ENCODE measurements at regions not wholly inside any gene's neighbourhood (a gene's known extent, or its start where the extent isn't known, plus 50 kb on each side); places are given as distances from the start of the nearest gene placed in this dataset.

DNA sequence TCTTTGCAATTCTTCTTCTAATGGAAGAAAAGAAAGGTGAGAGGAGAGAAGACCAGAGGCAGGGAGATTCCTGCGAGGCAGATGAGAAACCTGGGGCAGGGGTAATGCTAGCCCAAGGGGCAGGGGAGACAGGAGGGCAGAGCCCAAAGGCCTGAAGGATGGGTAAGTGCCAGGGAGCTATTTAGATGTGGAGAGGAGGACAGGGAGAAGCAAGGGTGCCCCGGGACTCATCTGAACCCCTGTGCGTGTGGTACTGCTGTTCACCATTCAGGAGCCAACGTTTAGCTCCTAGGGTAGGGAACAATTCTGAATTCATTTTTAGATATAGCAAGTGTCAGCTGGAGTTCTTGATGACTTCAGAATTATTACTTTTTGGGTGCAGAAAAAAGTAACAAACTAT is 122.7 kb upstream of the ALDH1B1 start (continued):
- TF ChIP-seq, protein P1, sequence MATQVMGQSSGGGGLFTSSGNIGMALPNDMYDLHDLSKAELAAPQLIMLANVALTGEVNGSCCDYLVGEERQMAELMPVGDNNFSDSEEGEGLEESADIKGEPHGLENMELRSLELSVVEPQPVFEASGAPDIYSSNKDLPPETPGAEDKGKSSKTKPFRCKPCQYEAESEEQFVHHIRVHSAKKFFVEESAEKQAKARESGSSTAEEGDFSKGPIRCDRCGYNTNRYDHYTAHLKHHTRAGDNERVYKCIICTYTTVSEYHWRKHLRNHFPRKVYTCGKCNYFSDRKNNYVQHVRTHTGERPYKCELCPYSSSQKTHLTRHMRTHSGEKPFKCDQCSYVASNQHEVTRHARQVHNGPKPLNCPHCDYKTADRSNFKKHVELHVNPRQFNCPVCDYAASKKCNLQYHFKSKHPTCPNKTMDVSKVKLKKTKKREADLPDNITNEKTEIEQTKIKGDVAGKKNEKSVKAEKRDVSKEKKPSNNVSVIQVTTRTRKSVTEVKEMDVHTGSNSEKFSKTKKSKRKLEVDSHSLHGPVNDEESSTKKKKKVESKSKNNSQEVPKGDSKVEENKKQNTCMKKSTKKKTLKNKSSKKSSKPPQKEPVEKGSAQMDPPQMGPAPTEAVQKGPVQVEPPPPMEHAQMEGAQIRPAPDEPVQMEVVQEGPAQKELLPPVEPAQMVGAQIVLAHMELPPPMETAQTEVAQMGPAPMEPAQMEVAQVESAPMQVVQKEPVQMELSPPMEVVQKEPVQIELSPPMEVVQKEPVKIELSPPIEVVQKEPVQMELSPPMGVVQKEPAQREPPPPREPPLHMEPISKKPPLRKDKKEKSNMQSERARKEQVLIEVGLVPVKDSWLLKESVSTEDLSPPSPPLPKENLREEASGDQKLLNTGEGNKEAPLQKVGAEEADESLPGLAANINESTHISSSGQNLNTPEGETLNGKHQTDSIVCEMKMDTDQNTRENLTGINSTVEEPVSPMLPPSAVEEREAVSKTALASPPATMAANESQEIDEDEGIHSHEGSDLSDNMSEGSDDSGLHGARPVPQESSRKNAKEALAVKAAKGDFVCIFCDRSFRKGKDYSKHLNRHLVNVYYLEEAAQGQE (IDR thresholded peaks at IDR 0.05): no peak
- TF ChIP-seq TP53 (CRISPR knock-in tag; IDR thresholded peaks at IDR 0.05): no peak

DNA sequence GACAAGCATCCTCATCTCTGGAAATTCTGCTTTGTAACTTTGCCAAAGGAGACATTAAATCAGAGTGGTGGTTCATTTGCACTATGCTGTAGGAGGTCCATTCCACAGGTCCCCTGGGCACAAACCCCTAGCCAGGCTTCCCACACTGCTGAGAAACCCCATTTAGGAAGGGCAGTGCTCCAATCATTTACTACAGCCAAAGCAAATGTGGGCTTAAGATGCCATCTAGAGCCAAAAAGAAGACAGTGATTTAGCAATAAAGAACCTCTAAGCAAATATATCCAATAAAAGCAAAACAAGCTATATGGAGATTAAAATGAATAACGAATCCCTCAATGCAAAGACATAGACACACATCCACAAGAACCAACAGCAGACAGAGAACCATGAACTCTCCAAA is 129.0 kb upstream of the ALDH1B1 start:
- Histone ChIP-seq H3K4me2 (no peak overlapping the region), H3K9me3 (peaks cover 20% of the 10 kb centered on the region; the same call in 2 of the 3 replicates), H3K27ac (peak overlapping the region in 1 of 2 experiments; percentile 14; a peak in 1 of 6 replicates), H3K4me1 (no peaks in the 10 kb centered on the region), H3K4me3 (no peak overlapping the region)
- 3% methylated on average over 1 of the region's 1 CpG for WGBS (ENCODE audit: missing lambda C conversion rate)
- DNase-seq (ENCODE audit: low read depth in 1 of 2, low spot score in 1 of 2) (peak in 1 of 2 experiments; percentile 49), ATAC-seq (peak; percentile 56 to 64; a peak in 5 of 6 replicates), FAIRE-seq (peak; percentile 54)
- ChIA-PET POLR2A (no interaction called here), CTCF (interaction anchor here (0.6 to 4.8 kb wide), 39 partner anchors 10 to 516 kb away, joined by 3 to 55 read pairs (median 4); partner anchors contain the start of gene SLC25A51)
- peak; percentile 75 for TF ChIP-seq SMC3 (IDR thresholded peaks at IDR 0.05)
- TF ChIP-seq BHLHE40 (IDR thresholded peaks at IDR 0.05; ENCODE audit: low read depth, low read length): no peak
- no peak for TF ChIP-seq TFCP2L1 (CRISPR knock-in tag; IDR thresholded peaks at IDR 0.05)
- TF ChIP-seq, protein P2, sequence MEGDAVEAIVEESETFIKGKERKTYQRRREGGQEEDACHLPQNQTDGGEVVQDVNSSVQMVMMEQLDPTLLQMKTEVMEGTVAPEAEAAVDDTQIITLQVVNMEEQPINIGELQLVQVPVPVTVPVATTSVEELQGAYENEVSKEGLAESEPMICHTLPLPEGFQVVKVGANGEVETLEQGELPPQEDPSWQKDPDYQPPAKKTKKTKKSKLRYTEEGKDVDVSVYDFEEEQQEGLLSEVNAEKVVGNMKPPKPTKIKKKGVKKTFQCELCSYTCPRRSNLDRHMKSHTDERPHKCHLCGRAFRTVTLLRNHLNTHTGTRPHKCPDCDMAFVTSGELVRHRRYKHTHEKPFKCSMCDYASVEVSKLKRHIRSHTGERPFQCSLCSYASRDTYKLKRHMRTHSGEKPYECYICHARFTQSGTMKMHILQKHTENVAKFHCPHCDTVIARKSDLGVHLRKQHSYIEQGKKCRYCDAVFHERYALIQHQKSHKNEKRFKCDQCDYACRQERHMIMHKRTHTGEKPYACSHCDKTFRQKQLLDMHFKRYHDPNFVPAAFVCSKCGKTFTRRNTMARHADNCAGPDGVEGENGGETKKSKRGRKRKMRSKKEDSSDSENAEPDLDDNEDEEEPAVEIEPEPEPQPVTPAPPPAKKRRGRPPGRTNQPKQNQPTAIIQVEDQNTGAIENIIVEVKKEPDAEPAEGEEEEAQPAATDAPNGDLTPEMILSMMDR (IDR thresholded peaks at IDR 0.05): peak; percentile 56
- no peak for TF ChIP-seq EHF (CRISPR knock-in tag; IDR thresholded peaks at IDR 0.05)
- TF ChIP-seq RAD21 (conservative IDR thresholded peaks at IDR 0.05 in 1 of 2, IDR thresholded peaks at IDR 0.05 in 1 of 2): peak; percentile 80 to 82

DNA sequence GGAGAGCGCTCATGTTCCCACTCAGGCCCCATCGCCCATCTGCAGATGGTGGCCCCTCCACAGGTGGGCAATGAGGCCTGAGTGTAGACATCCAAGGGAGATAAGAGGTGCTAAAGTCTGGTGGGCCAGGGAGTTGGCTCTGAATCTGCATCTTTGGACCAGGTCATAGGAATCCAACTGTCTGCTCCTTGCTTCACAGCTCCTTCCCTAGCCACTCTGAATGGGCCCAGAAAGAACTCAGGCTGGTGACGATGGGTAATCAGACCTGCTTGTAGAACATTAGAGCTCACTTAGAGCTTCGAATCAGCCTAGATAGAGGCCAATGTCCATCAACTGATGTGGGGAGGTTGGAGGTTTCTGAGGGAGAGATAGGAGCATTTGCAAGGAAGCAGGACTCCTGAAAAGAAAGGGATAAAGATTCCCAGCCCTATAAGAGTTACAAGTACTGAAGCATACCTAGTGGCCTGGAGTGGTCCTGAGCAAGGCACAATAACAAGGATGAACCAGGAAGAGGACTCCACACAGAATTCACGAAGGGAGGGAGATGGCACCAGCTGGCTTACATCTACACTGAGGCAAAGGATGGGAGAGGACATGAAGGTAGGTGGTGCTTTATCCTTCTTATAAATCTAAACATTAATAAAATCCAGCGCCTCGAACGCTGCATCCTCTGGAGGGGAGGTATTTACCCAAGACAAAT is 132.8 kb upstream of the ALDH1B1 start:
- FAIRE-seq (no peak), DNase-seq (ENCODE audit: low read depth in 1 of 2, low spot score in 1 of 2) (no peak), ATAC-seq (no peak)
- Histone ChIP-seq H3K4me3 (no peak overlapping the region), H3K9me3 (peaks cover 10% of the 10 kb centered on the region; the same call in 1 of the 3 replicates), H3K4me2 (no peak overlapping the region), H3K4me1 (no peaks in the 10 kb centered on the region), H3K27ac (no peak overlapping the region)
- ChIA-PET POLR2A (no interaction called here), CTCF (interaction anchor here (1.0 to 2.4 kb wide), 4 partner anchors 13 to 346 kb away, joined by 3 to 7 read pairs (median 5); no protein-coding TSS in a partner anchor)
- WGBS (ENCODE audit: missing lambda C conversion rate): 69% methylated on average over 8 of the region's 8 CpGs
- TF ChIP-seq CHD2 (IDR thresholded peaks at IDR 0.05; ENCODE audit: low read length, partially characterized antibody) (no peak), POLR2AphosphoS2 (conservative IDR thresholded peaks at IDR 0.05; ENCODE audit: low read length) (no peak), TP53 (CRISPR knock-in tag; IDR thresholded peaks at IDR 0.05) (no peak), HDAC2 (IDR thresholded peaks at IDR 0.05) (no peak), RARB (CRISPR knock-in tag; IDR thresholded peaks at IDR 0.05) (no peak), MYC (IDR thresholded peaks at IDR 0.05; ENCODE audit: borderline replicate concordance, low read length) (no peak), EHF (CRISPR knock-in tag; IDR thresholded peaks at IDR 0.05) (no peak), SMC3 (IDR thresholded peaks at IDR 0.05) (no peak), ZFP36 (IDR thresholded peaks at IDR 0.05; ENCODE audit: borderline replicate concordance, partially characterized antibody) (no peak), RCOR1 (IDR thresholded peaks at IDR 0.05; ENCODE audit: low read depth, low read length) (no peak), GATA3 (IDR thresholded peaks at IDR 0.05; ENCODE audit: borderline replicate concordance) (no peak), KDM5A (IDR thresholded peaks at IDR 0.05) (no peak), HOXB5 (CRISPR knock-in tag; IDR thresholded peaks at IDR 0.05) (no peak), ZSCAN20 (CRISPR knock-in tag; IDR thresholded peaks at IDR 0.05) (no peak)
- TF ChIP-seq, protein P3, sequence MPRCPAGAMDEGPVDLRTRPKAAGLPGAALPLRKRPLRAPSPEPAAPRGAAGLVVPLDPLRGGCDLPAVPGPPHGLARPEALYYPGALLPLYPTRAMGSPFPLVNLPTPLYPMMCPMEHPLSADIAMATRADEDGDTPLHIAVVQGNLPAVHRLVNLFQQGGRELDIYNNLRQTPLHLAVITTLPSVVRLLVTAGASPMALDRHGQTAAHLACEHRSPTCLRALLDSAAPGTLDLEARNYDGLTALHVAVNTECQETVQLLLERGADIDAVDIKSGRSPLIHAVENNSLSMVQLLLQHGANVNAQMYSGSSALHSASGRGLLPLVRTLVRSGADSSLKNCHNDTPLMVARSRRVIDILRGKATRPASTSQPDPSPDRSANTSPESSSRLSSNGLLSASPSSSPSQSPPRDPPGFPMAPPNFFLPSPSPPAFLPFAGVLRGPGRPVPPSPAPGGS (IDR thresholded peaks at IDR 0.05): no peak
- TF ChIP-seq, protein P1 (IDR thresholded peaks at IDR 0.05): no peak

Measured in A549 (cell line).